Sigmoid colon (tissue), 4 donors: ENCODE measurements at regions not wholly inside any gene's neighbourhood (a gene's known extent, or its start where the extent isn't known, plus 50 kb on each side); places are given as distances from the start of the nearest gene placed in this dataset.

Experiments
- EP300 ChIP-seq, 4 donors: sonication (generic); formaldehyde crosslinking; IDR thresholded peaks; one replicate each; pipeline ENCODE4 v1.6.1; 2017; ENCODE audit warnings: antibody characterized with exemption in 4 of 4
- POLR2A ChIP-seq, 2 donors: fragments of 450-650 bp; IDR thresholded peaks; one replicate each; pipeline ENCODE4 v1.6.1; 2016; ENCODE audit warnings: antibody characterized with exemption in 2 of 2, mild to moderate bottlenecking in 2 of 2, moderate library complexity in 2 of 2
- TF ChIP-seq, protein P1 (sequence below), 4 experiments: fragments of 450-650 bp in 3 of 4; fragments of 200-600 bp in 1 of 4; IDR thresholded peaks; one replicate each; pipeline ENCODE4 v1.5.1; 2016 to 2019; ENCODE audit warnings: antibody characterized with exemption in 4 of 4, mild to moderate bottlenecking in 3 of 4, moderate library complexity in 2 of 4

GRCh38 chr16:54418903-54419302, 132.3 kb upstream of the IRX3 start:
- TF ChIP-seq, protein P1, sequence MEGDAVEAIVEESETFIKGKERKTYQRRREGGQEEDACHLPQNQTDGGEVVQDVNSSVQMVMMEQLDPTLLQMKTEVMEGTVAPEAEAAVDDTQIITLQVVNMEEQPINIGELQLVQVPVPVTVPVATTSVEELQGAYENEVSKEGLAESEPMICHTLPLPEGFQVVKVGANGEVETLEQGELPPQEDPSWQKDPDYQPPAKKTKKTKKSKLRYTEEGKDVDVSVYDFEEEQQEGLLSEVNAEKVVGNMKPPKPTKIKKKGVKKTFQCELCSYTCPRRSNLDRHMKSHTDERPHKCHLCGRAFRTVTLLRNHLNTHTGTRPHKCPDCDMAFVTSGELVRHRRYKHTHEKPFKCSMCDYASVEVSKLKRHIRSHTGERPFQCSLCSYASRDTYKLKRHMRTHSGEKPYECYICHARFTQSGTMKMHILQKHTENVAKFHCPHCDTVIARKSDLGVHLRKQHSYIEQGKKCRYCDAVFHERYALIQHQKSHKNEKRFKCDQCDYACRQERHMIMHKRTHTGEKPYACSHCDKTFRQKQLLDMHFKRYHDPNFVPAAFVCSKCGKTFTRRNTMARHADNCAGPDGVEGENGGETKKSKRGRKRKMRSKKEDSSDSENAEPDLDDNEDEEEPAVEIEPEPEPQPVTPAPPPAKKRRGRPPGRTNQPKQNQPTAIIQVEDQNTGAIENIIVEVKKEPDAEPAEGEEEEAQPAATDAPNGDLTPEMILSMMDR (IDR thresholded peaks at IDR 0.05): no peak
- TF ChIP-seq POLR2A (IDR thresholded peaks at IDR 0.05): no peak
- TF ChIP-seq EP300 (IDR thresholded peaks at IDR 0.05): no peak
